Fibroblast of mammary gland (primary cell): ENCODE measurements at regions not wholly inside any gene's neighbourhood (a gene's known extent, or its start where the extent isn't known, plus 50 kb on each side); places are given as distances from the start of the nearest gene placed in this dataset.

Experiments used
- DNase-seq: peaks from one replicate; pipeline ENCODE4 v3.0.0-alpha.2; 2010; ENCODE audit warnings: low read depth
- H3K4me3 ChIP-seq: 2 replicates; pipeline ENCODE4 v1.5.1; 2011; ENCODE audit warnings: low read depth, mild to moderate bottlenecking, low read length, moderate library complexity; ENCODE audit not compliant: control insufficient read depth
- TF ChIP-seq, protein P1 (sequence below): conservative IDR thresholded peaks from 2 replicates; pipeline ENCODE4 v1.5.1; 2011; ENCODE audit warnings: low read depth, low read length, inconsistent platforms; ENCODE audit not compliant: control insufficient read depth, insufficient read depth

DNA sequence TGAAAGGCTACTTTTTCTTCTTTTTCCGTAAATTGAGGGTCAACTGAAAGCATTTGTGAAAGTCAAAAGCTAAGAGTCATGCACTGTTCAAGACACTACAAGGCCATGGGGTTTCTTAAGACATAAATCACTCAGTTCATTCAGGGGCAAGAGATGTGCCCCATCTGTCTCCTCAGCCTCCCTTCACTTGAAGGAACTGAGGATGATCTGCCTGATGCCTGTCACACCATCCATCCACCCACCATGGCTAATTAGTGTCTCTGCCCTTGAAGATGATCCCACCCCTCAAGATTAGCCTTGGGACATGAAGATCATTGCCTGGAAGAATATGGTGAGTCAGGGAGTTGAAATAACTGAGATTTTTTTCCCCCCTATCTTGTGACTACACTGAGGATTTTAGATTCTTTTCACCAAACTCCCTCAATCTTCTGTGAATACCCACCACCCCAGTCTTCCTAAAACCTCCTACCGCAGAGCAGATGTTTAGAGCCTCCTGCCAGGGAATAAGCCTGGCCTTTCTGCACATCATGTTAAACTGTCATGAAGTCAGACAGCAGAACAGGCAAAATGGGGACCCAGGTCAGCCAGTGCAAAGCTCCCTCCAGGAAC lies 88.6 kb upstream of the LMO4 start:
- DNase-seq = no peak
- H3K4me3 ChIP-seq = no peak overlapping the region
- TF ChIP-seq, protein P1, sequence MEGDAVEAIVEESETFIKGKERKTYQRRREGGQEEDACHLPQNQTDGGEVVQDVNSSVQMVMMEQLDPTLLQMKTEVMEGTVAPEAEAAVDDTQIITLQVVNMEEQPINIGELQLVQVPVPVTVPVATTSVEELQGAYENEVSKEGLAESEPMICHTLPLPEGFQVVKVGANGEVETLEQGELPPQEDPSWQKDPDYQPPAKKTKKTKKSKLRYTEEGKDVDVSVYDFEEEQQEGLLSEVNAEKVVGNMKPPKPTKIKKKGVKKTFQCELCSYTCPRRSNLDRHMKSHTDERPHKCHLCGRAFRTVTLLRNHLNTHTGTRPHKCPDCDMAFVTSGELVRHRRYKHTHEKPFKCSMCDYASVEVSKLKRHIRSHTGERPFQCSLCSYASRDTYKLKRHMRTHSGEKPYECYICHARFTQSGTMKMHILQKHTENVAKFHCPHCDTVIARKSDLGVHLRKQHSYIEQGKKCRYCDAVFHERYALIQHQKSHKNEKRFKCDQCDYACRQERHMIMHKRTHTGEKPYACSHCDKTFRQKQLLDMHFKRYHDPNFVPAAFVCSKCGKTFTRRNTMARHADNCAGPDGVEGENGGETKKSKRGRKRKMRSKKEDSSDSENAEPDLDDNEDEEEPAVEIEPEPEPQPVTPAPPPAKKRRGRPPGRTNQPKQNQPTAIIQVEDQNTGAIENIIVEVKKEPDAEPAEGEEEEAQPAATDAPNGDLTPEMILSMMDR = no peak

DNA sequence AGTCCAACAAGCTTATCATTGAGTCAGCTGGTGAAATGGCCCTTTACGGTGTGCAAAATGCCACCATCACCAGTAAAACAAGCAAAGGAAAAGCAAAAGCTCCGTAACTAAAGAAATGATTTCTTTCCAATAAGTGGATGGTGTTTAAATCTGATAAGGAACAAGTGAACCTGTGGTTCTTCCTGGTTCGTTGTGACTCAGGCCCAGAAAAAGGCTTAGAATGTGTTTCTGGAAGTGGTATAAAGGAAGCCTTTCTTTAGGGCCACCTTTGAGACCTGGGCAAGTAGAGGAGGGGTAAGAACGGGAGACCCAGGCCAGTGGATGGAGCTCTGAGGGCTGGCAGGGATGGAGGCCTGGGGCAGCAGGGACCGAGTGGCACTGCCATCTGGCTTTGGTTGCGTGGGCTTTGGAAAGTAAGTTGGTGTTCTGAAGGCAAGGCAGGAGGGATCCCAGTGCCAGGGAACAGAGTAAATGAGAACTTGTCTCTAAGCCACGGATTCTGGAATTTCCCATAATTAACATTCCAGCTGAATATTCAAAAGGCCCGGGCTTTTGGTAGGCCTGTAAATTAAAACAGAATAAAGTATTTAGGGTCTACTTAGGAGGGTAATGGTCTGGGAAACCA lies 87.9 kb upstream of the LMO4 start:
- DNase-seq = no peak
- TF ChIP-seq, protein P1 = no peak
- H3K4me3 ChIP-seq = no peak overlapping the region

DNA sequence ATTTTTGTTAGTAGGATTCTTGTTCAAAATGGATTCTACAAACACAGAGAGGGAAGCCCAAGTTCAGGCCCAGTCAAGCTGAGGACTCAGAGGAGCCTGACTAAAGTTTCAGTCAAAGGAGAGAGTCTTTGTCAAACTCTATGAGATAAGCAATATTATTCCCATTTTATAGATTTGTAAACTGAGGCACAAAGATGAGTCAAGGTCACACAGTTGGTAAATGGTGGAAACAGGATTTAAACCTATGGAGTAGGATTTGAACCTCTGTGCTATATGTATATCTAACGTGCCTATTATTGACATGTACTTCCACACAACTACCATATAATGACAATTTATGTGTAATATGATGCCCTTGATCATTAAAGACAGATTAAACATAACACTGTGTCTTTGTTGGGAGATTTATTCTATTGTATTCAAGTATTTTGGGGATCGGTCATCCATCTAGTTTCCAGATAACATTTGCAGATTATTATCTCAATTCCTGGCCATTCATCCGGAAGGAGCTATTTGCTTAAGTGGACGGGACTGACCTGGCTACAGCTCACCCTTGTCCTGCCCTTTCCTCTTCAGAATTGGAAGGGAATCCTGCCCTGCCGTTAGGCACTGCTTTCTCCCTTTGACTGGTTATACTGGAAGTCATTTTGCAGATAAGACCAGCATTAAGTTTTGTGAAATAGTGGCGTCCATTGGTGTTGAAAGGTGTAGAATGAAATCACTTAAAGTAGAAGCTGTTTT lies 86.1 kb upstream of the LMO4 start:
- TF ChIP-seq, protein P1 = no peak
- no peak overlapping the region for H3K4me3 ChIP-seq
- DNase-seq = no peak

DNA sequence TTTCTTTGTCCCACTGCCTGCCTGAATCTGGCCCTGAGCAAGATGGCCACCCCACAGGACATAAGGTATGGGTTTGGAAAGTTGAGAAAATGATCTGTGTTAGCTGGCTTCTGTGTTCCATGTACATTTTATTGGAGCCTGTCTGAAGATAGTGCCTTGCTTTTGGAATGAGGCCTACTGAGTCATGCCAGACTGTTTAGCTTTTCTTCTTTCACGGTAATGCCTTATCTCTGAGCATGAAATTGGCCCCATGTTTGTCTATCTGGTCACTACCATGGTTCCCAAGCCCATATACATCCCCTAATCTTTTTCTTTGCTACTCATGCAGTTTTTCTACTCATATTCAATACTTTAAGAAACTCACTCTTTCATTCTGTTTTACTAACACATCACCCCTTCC lies 85.1 kb upstream of the LMO4 start:
- TF ChIP-seq, protein P1 = no peak
- no peak overlapping the region for H3K4me3 ChIP-seq
- DNase-seq = peak; percentile 56

DNA sequence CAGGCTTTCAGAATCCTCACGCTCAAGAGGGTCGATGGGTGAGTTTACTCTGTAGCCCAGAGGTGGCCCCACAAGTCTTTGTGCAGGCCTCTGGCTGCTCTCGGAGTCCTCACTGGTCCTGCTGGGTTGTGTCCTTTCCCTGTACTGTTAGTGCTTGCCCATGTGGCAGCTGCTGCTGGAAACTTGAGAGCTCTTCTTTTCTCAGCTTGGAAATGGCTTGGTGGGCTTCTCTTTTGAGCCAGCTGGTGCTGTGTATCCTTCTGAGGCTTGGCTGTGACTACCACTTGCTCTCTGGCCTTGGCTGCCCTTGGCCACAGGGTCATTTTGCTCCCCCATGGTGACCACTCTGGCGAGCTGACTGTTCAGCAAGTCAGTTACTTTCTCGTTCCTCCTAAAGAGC lies 82.2 kb upstream of the LMO4 start:
- TF ChIP-seq, protein P1 = no peak
- no peak for DNase-seq
- no peak overlapping the region for H3K4me3 ChIP-seq

DNA sequence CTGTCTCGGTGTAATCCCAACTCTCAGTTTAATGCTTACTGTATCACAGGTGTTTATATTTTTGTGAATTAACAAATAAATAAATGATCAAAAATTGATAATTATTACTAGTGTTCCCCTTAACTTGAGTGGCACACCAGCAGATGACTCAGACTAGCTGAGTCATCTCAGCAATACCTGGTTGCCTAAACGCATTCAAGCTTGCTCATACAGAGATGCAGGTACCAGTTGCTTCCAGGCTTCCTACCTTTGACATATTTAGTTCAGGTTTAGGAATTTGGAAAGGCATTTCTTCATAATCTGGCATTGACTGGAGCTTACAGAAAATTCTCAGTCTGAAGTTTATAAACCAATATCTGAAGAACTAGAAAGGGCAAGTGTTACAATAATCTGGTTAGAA lies 78.9 kb upstream of the LMO4 start:
- DNase-seq = no peak
- TF ChIP-seq, protein P1 = no peak
- H3K4me3 ChIP-seq = no peak overlapping the region

DNA sequence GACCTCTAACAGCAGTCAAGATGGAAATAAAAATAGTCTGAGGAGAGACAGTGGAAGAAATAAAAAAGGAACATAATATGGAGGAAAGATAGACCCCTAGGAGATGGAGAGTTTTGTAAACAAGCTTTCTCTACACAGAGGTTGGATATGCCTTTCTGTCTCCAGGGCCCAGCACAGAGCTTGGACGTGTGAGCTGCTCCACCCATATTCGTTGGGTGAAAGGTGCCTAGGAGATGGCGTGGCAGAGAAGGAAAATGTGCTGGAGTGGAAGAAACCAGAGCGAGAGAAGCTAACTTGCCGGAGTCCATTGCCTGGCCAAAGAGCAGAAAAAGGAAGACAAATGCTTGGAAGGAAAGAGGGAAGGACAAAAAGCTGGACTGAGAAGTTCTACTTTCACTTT lies 78.3 kb upstream of the LMO4 start:
- TF ChIP-seq, protein P1 = no peak
- DNase-seq = no peak
- no peak overlapping the region for H3K4me3 ChIP-seq
